Effector memory CD8-positive, alpha-beta T cell (primary cell): ENCODE measurements at regions not wholly inside any gene's neighbourhood (a gene's known extent, or its start where the extent isn't known, plus 50 kb on each side); places are given as distances from the start of the nearest gene placed in this dataset.
"Not testable (repeated sequence)": the region's sequence is repeated elsewhere in the genome, so short reads cannot be mapped to it uniquely, and the experiment has no call there.

Source experiments
- ATAC-seq: fragments of 150-1000 bp; cut with Tn5 transposase; replicated peaks from 2 replicates; pipeline ENCODE4 v1.10.0; 2021; ENCODE audit warnings: mild to moderate bottlenecking, moderate library complexity
- DNase-seq, 3 experiments: peaks; one replicate each; pipeline ENCODE4 v3.0.0; 2021
- H3K27ac Mint-ChIP-seq, 2 donors: one replicate each; pipeline ENCODE4 v1.8.0; 2022; ENCODE audit warnings: mild to moderate bottlenecking in 2 of 2, mixed read lengths in 2 of 2, moderate library complexity in 2 of 2
- H3K27me3 Mint-ChIP-seq, 2 donors: one replicate each; pipeline ENCODE4 v1.8.0; 2022; ENCODE audit warnings: mixed read lengths in 2 of 2
- H3K36me3 Mint-ChIP-seq: one replicate; pipeline ENCODE4 v1.8.0; 2022; ENCODE audit warnings: mild to moderate bottlenecking, moderate library complexity, mixed read lengths; ENCODE audit not compliant: insufficient read depth
- H3K4me1 Mint-ChIP-seq, 2 donors: one replicate each; pipeline ENCODE4 v1.8.0; 2022; ENCODE audit warnings: low read depth in 2 of 2, mixed read lengths in 2 of 2
- H3K4me3 Mint-ChIP-seq, 2 donors: one replicate each; pipeline ENCODE4 v1.8.0; 2022; ENCODE audit warnings: mild to moderate bottlenecking in 2 of 2, mixed read lengths in 2 of 2, moderate library complexity in 2 of 2
- H3K9me3 Mint-ChIP-seq, 2 donors: one replicate each; pipeline ENCODE4 v1.8.0; 2022; ENCODE audit warnings: mixed read lengths in 2 of 2

GRCh38 chr4:56142088-56142487 lies 193.3 kb downstream of the CEP135 start:
- no peaks in the 10 kb centered on the region for H3K9me3 Mint-ChIP-seq
- no peak for DNase-seq
- H3K4me1 Mint-ChIP-seq: no peaks in the 10 kb centered on the region
- no peak overlapping the region for H3K27ac Mint-ChIP-seq
- no peaks in the 10 kb centered on the region for H3K36me3 Mint-ChIP-seq
- ATAC-seq: no peak
- no peak overlapping the region for H3K4me3 Mint-ChIP-seq
- peaks cover 11 to 13% of the 10 kb centered on the region in 2 donors for H3K27me3 Mint-ChIP-seq

- Mint-ChIP-seq H3K27me3 (peaks cover 10 to 25% of the 10 kb centered on the region in 2 donors), H3K27ac (no peak overlapping the region), H3K9me3 (no peaks in the 10 kb centered on the region), H3K36me3 (no peaks in the 10 kb centered on the region), H3K4me3 (no peak overlapping the region), H3K4me1 (no peaks in the 10 kb centered on the region)
- ATAC-seq: no peak
- no peak for DNase-seq
Measured at GRCh38 chr4:56139241-56139827, 190.6 kb downstream of the CEP135 start.

- not testable (repeated sequence) for H3K4me1 Mint-ChIP-seq, DNase-seq, H3K36me3 Mint-ChIP-seq, H3K9me3 Mint-ChIP-seq, H3K4me3 Mint-ChIP-seq, ATAC-seq, H3K27ac Mint-ChIP-seq
- H3K27me3 Mint-ChIP-seq: peaks cover 9 to 20% of the 10 kb centered on the region in 2 donors
Measured at GRCh38 chr4:56134834-56135233, 186.1 kb downstream of the CEP135 start.

GRCh38 chr4:56134266-56134665 lies 185.5 kb downstream of the CEP135 start:
- H3K4me3 Mint-ChIP-seq: no peak overlapping the region
- DNase-seq (no peak), ATAC-seq (no peak)
- H3K27me3 Mint-ChIP-seq: peaks cover 9 to 19% of the 10 kb centered on the region in 2 donors
- H3K36me3 Mint-ChIP-seq: no peaks in the 10 kb centered on the region
- no peaks in the 10 kb centered on the region for H3K4me1 Mint-ChIP-seq
- no peak overlapping the region for H3K27ac Mint-ChIP-seq
- no peaks in the 10 kb centered on the region for H3K9me3 Mint-ChIP-seq

GRCh38 chr4:56132835-56133234 lies 184.1 kb downstream of the CEP135 start:
- Mint-ChIP-seq H3K27ac (no peak overlapping the region), H3K4me3 (no peak overlapping the region), H3K4me1 (no peaks in the 10 kb centered on the region), H3K27me3 (peaks cover 15 to 19% of the 10 kb centered on the region in 2 donors), H3K36me3 (no peaks in the 10 kb centered on the region), H3K9me3 (no peaks in the 10 kb centered on the region)
- DNase-seq: no peak
- no peak for ATAC-seq

- H3K4me1 Mint-ChIP-seq, H3K4me3 Mint-ChIP-seq, ATAC-seq, H3K27ac Mint-ChIP-seq, H3K36me3 Mint-ChIP-seq, DNase-seq, H3K9me3 Mint-ChIP-seq: not testable (repeated sequence)
- H3K27me3 Mint-ChIP-seq: peaks cover 19 to 20% of the 10 kb centered on the region in 2 donors
Measured at GRCh38 chr4:56132188-56132587, 183.4 kb downstream of the CEP135 start.

GRCh38 chr4:56130606-56131155 lies 181.9 kb downstream of the CEP135 start:
- H3K36me3 Mint-ChIP-seq: no peaks in the 10 kb centered on the region
- no peak overlapping the region for H3K4me3 Mint-ChIP-seq
- no peak overlapping the region for H3K27ac Mint-ChIP-seq
- H3K27me3 Mint-ChIP-seq: peaks cover 23 to 33% of the 10 kb centered on the region in 2 donors
- no peaks in the 10 kb centered on the region for H3K9me3 Mint-ChIP-seq
- DNase-seq (no peak), ATAC-seq (no peak)
- no peaks in the 10 kb centered on the region for H3K4me1 Mint-ChIP-seq

- H3K9me3 Mint-ChIP-seq: no peaks in the 10 kb centered on the region
- no peak overlapping the region for H3K27ac Mint-ChIP-seq
- H3K4me1 Mint-ChIP-seq: no peaks in the 10 kb centered on the region
- no peak for ATAC-seq
- no peaks in the 10 kb centered on the region for H3K36me3 Mint-ChIP-seq
- H3K4me3 Mint-ChIP-seq: no peak overlapping the region
- DNase-seq: no peak
- peaks cover 18 to 33% of the 10 kb centered on the region in 2 donors for H3K27me3 Mint-ChIP-seq
Measured at GRCh38 chr4:56129431-56129861, 180.7 kb downstream of the CEP135 start.

- DNase-seq (no peak), ATAC-seq (no peak)
- no peaks in the 10 kb centered on the region for H3K4me1 Mint-ChIP-seq
- H3K36me3 Mint-ChIP-seq: no peaks in the 10 kb centered on the region
- no peak overlapping the region for H3K4me3 Mint-ChIP-seq
- no peaks in the 10 kb centered on the region for H3K9me3 Mint-ChIP-seq
- H3K27ac Mint-ChIP-seq: no peak overlapping the region
- peaks cover 15 to 30% of the 10 kb centered on the region in 2 donors for H3K27me3 Mint-ChIP-seq
Measured at GRCh38 chr4:56128213-56128612, 179.5 kb downstream of the CEP135 start.

- no peaks in the 10 kb centered on the region for H3K36me3 Mint-ChIP-seq
- no peak overlapping the region for H3K4me3 Mint-ChIP-seq
- peaks cover 17 to 34% of the 10 kb centered on the region in 2 donors for H3K27me3 Mint-ChIP-seq
- DNase-seq (no peak), ATAC-seq (no peak)
- H3K9me3 Mint-ChIP-seq: no peaks in the 10 kb centered on the region
- no peak overlapping the region for H3K27ac Mint-ChIP-seq
- H3K4me1 Mint-ChIP-seq: no peaks in the 10 kb centered on the region
Measured at GRCh38 chr4:56127716-56128115, 179.0 kb downstream of the CEP135 start.

GRCh38 chr4:56123547-56123946 lies 174.8 kb downstream of the CEP135 start:
- DNase-seq: no peak
- Mint-ChIP-seq H3K27me3 (peaks cover 22 to 55% of the 10 kb centered on the region in 2 donors), H3K36me3 (no peaks in the 10 kb centered on the region), H3K27ac (no peak overlapping the region), H3K9me3 (no peaks in the 10 kb centered on the region), H3K4me3 (no peak overlapping the region), H3K4me1 (no peaks in the 10 kb centered on the region)
- no peak for ATAC-seq

GRCh38 chr4:56123051-56123450 lies 174.3 kb downstream of the CEP135 start:
- no peaks in the 10 kb centered on the region for H3K4me1 Mint-ChIP-seq
- DNase-seq (no peak), ATAC-seq (no peak)
- H3K27ac Mint-ChIP-seq: no peak overlapping the region
- no peak overlapping the region for H3K4me3 Mint-ChIP-seq
- peaks cover 22 to 51% of the 10 kb centered on the region in 2 donors for H3K27me3 Mint-ChIP-seq
- H3K36me3 Mint-ChIP-seq: no peaks in the 10 kb centered on the region
- H3K9me3 Mint-ChIP-seq: no peaks in the 10 kb centered on the region

GRCh38 chr4:56118845-56119244 lies 170.1 kb downstream of the CEP135 start:
- Mint-ChIP-seq H3K4me1 (no peaks in the 10 kb centered on the region), H3K27me3 (peaks cover 12 to 31% of the 10 kb centered on the region in 2 donors), H3K27ac (no peak overlapping the region), H3K9me3 (no peaks in the 10 kb centered on the region), H3K4me3 (no peak overlapping the region), H3K36me3 (no peaks in the 10 kb centered on the region)
- DNase-seq (no peak), ATAC-seq (no peak)

- no peaks in the 10 kb centered on the region for H3K4me1 Mint-ChIP-seq
- ATAC-seq (no peak), DNase-seq (no peak)
- no peak overlapping the region for H3K27ac Mint-ChIP-seq
- no peaks in the 10 kb centered on the region for H3K36me3 Mint-ChIP-seq
- H3K27me3 Mint-ChIP-seq: peaks cover 6 to 24% of the 10 kb centered on the region in 2 donors
- no peak overlapping the region for H3K4me3 Mint-ChIP-seq
- no peaks in the 10 kb centered on the region for H3K9me3 Mint-ChIP-seq
Measured at GRCh38 chr4:56118055-56118454, 169.3 kb downstream of the CEP135 start.
